ENCODE measurements at regions not wholly inside any gene's neighbourhood (a gene's known extent, or its start where the extent isn't known, plus 50 kb on each side); places are given as distances from the start of the nearest gene placed in this dataset.

- TF ChIP-seq POLR2A (IDR thresholded peaks at IDR 0.05), result no peak
- no peak for TF ChIP-seq CTCF (IDR thresholded peaks at IDR 0.05)
These were observed 88.3 kb upstream of the CTNNB1 start for GRCh38 chr3:41111011-41111410.
